H1 (cell line): ENCODE measurements at regions not wholly inside any gene's neighbourhood (a gene's known extent, or its start where the extent isn't known, plus 50 kb on each side); places are given as distances from the start of the nearest gene placed in this dataset.

Experiments used
- HDAC2 ChIP-seq, 2 experiments: fragments of 300-600 bp in 1 of 2; sonication (generic) in 1 of 2; IDR thresholded peaks; 2 replicates each; pipeline ENCODE4 v1.6.1; 2011 to 2012; ENCODE audit warnings: low read depth in 2 of 2, low read length in 2 of 2, mild to moderate bottlenecking in 2 of 2, moderate library complexity in 2 of 2, borderline replicate concordance in 1 of 2, inconsistent platforms in 1 of 2
- RBBP5 ChIP-seq: IDR thresholded peaks from 2 replicates; pipeline ENCODE4 v1.7.1; 2012; ENCODE audit warnings: low read depth, mild to moderate bottlenecking, inconsistent platforms, low read length, moderate library complexity, borderline replicate concordance
- TCF12 ChIP-seq: IDR thresholded peaks from 2 replicates; pipeline ENCODE4 v1.6.1; 2011; ENCODE audit warnings: low read depth, mild to moderate bottlenecking, low read length

DNA sequence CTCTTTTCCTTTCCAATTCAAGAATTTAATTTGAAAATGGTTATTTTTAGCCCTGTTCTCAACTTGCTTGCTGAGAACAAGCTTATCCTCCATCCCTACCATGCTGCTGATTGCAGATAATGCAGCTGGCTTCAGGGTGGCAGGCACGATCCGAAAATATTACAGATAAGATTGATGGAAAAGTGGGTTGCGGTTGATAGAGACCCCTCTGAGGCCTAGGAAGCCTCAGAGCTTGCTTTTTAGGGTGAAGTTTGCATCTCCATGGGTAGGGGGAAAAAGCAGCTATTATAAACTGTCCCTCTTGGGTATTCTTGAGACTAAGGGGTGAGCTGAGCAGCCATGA is 116.5 kb upstream of the GOT2 start (continued):
- TF ChIP-seq HDAC2 (IDR thresholded peaks at IDR 0.05; ENCODE audit: borderline replicate concordance in 1 of 2, low read depth in 2 of 2, low read length in 2 of 2) (no peak), TCF12 (no peak), RBBP5 (no peak)
